H9 (cell line): ENCODE measurements at regions not wholly inside any gene's neighbourhood (a gene's known extent, or its start where the extent isn't known, plus 50 kb on each side); places are given as distances from the start of the nearest gene placed in this dataset.

ENCODE experiments used
- DNase-seq: peaks from one replicate; pipeline ENCODE4 v3.0.0-alpha.2; 2017
- H2AFZ ChIP-seq: one replicate; pipeline ENCODE4 v1.6.1; 2013; ENCODE audit warnings: mild to moderate bottlenecking, low read length, control low read depth, moderate library complexity
- H2AK5ac ChIP-seq: 2 replicates; pipeline ENCODE4 v1.6.1; 2013; ENCODE audit warnings: low read length, control low read depth, mixed read lengths; ENCODE audit not compliant: insufficient read length
- H2BK120ac ChIP-seq: one replicate; pipeline ENCODE4 v1.6.1; 2013; ENCODE audit warnings: low read depth, mild to moderate bottlenecking, low read length, control low read depth, inconsistent platforms; ENCODE audit not compliant: poor library complexity, severe bottlenecking
- H2BK12ac ChIP-seq: 2 replicates; pipeline ENCODE4 v1.6.1; 2013; ENCODE audit warnings: low read length, control low read depth, mixed read lengths, low read depth; ENCODE audit not compliant: insufficient read length
- H2BK15ac ChIP-seq: 2 replicates; pipeline ENCODE4 v1.6.1; 2013; ENCODE audit warnings: low read depth, low read length, control low read depth
- H2BK20ac ChIP-seq: one replicate; pipeline ENCODE4 v1.6.1; 2013; ENCODE audit warnings: low read depth, mild to moderate bottlenecking, low read length, control low read depth, inconsistent platforms; ENCODE audit not compliant: poor library complexity, severe bottlenecking
- H2BK5ac ChIP-seq: 2 replicates; pipeline ENCODE4 v1.6.1; 2013; ENCODE audit warnings: low read length, control low read depth, mixed read lengths; ENCODE audit not compliant: insufficient read length
- H3K14ac ChIP-seq: 2 replicates; pipeline ENCODE4 v1.6.1; 2013; ENCODE audit warnings: low read length, control low read depth; ENCODE audit not compliant: insufficient read depth
- H3K18ac ChIP-seq: 2 replicates; pipeline ENCODE4 v1.6.1; 2013; ENCODE audit warnings: low read depth, mild to moderate bottlenecking, mixed read lengths, low read length, control low read depth; ENCODE audit not compliant: insufficient read length
- H3K23ac ChIP-seq: 2 replicates; pipeline ENCODE4 v1.6.1; 2013; ENCODE audit warnings: low read length, control low read depth, mixed read lengths, low read depth; ENCODE audit not compliant: insufficient read length
- H3K23me2 ChIP-seq: 2 replicates; pipeline ENCODE4 v1.6.1; 2013; ENCODE audit warnings: low read depth, mild to moderate bottlenecking, mixed read lengths, low read length, control low read depth; ENCODE audit not compliant: insufficient read length, poor library complexity, severe bottlenecking
- H3K27ac ChIP-seq: 2 replicates; pipeline ENCODE4 v1.5.1; 2013; ENCODE audit warnings: low read length, control low read depth, mixed read lengths, low read depth; ENCODE audit not compliant: insufficient read length
- H3K27me3 ChIP-seq: 2 replicates; pipeline ENCODE4 v1.6.1; 2013; ENCODE audit warnings: low read length, control low read depth, inconsistent platforms; ENCODE audit not compliant: insufficient read depth
- H3K4ac ChIP-seq: 2 replicates; pipeline ENCODE4 v1.6.1; 2013; ENCODE audit warnings: low read depth, mild to moderate bottlenecking, control low read depth, inconsistent platforms, low read length, moderate library complexity
- H3K4me1 ChIP-seq: 2 replicates; pipeline ENCODE4 v1.6.1; 2013; ENCODE audit warnings: low read length, control low read depth, inconsistent platforms; ENCODE audit not compliant: insufficient read depth
- H3K4me2 ChIP-seq: 2 replicates; pipeline ENCODE4 v1.6.1; 2013; ENCODE audit warnings: low read length, control low read depth, mixed read lengths; ENCODE audit not compliant: insufficient read length, insufficient read depth
- H3K56ac ChIP-seq: 2 replicates; pipeline ENCODE4 v1.6.1; 2013; ENCODE audit warnings: low read depth, mild to moderate bottlenecking, mixed read lengths, low read length, control low read depth; ENCODE audit not compliant: insufficient read length
- H3K79me1 ChIP-seq: 2 replicates; pipeline ENCODE4 v1.6.1; 2013; ENCODE audit warnings: low read depth, mild to moderate bottlenecking, moderate library complexity, low read length, control low read depth, inconsistent platforms; ENCODE audit not compliant: insufficient read depth, poor library complexity, severe bottlenecking
- H3K79me2 ChIP-seq: 2 replicates; pipeline ENCODE4 v1.6.1; 2013; ENCODE audit warnings: low read length, control low read depth, inconsistent platforms; ENCODE audit not compliant: insufficient read depth
- H3K9ac ChIP-seq: 2 replicates; pipeline ENCODE4 v1.6.1; 2013; ENCODE audit warnings: low read length, control low read depth, mixed read lengths; ENCODE audit not compliant: insufficient read length; ENCODE audit errors: extremely low read depth
- H3K9me3 ChIP-seq: one replicate; pipeline ENCODE4 v1.6.1; 2013; ENCODE audit warnings: low read depth, low read length, inconsistent platforms; ENCODE audit not compliant: control insufficient read depth
- H3T11ph ChIP-seq: one replicate; pipeline ENCODE4 v1.6.1; 2013; ENCODE audit warnings: mild to moderate bottlenecking, low read length, control low read depth, inconsistent platforms
- H4K20me1 ChIP-seq: one replicate; pipeline ENCODE4 v1.6.1; 2013; ENCODE audit not compliant: control insufficient read depth, insufficient read length, insufficient read depth
- H4K5ac ChIP-seq: 2 replicates; pipeline ENCODE4 v1.6.1; 2013; ENCODE audit warnings: low read depth, mild to moderate bottlenecking, mixed read lengths, low read length, control low read depth; ENCODE audit not compliant: insufficient read length
- H4K8ac ChIP-seq: replicated peaks from 2 replicates; pipeline ENCODE4 v1.6.1; 2013; ENCODE audit warnings: low read length, control low read depth, mixed read lengths, low read depth; ENCODE audit not compliant: insufficient read length
- H4K91ac ChIP-seq: 2 replicates; pipeline ENCODE4 v1.6.1; 2013; ENCODE audit warnings: low read depth, mild to moderate bottlenecking, moderate library complexity, mixed read lengths, low read length, control low read depth; ENCODE audit not compliant: insufficient read length
- H3K27ac Mint-ChIP-seq, 3 experiments: 2 replicates in 2 of 3; 3 replicates in 1 of 3; pipeline ENCODE4 v1.8.0; 2020 to 2021; ENCODE audit warnings: mixed read lengths in 3 of 3, mild to moderate bottlenecking in 1 of 3, moderate library complexity in 1 of 3
- H3K27me3 Mint-ChIP-seq: 2 replicates; pipeline ENCODE4 v1.8.0; 2021; ENCODE audit warnings: low read depth, mild to moderate bottlenecking, moderate library complexity, mixed read lengths
- H3K36me3 Mint-ChIP-seq, 3 experiments: 2 replicates in 2 of 3; 3 replicates in 1 of 3; pipeline ENCODE4 v1.8.0; 2020 to 2021; ENCODE audit warnings: low read depth in 3 of 3, mixed read lengths in 3 of 3; ENCODE audit not compliant: insufficient read depth in 1 of 3
- H3K4me1 Mint-ChIP-seq, 2 experiments: 2 replicates each; pipeline ENCODE4 v1.8.0; 2020; ENCODE audit warnings: mixed read lengths in 2 of 2
- H3K4me3 Mint-ChIP-seq, 2 experiments: 2 replicates in 1 of 2; 3 replicates in 1 of 2; pipeline ENCODE4 v1.8.0; 2020 to 2021; ENCODE audit warnings: mild to moderate bottlenecking in 2 of 2, mixed read lengths in 2 of 2, moderate library complexity in 1 of 2
- H3K9me3 Mint-ChIP-seq, 2 experiments: 2 replicates in 1 of 2; 3 replicates in 1 of 2; pipeline ENCODE4 v1.8.0; 2020; ENCODE audit warnings: mild to moderate bottlenecking in 2 of 2, mixed read lengths in 2 of 2, moderate library complexity in 1 of 2
- CTCF ChIP-seq: fragments of 200-600 bp; sonication (generic); conservative IDR thresholded peaks from 3 replicates; pipeline ENCODE4 v1.8.0; 2021; ENCODE audit warnings: antibody characterized with exemption, mild to moderate bottlenecking
- WGBS: extraction: QIAGEN DNeasy Blood & Tissue Kit; methylation state at CpG from one replicate; pipeline ENCODE4 v1.1.7; 2013; ENCODE audit warnings: missing lambda C conversion rate, low lambda C conversion rate, mixed read lengths; ENCODE audit not compliant: insufficient read length; ENCODE audit errors: extremely low coverage; 5-methylcytosine and 5-hydroxymethylcytosine counted together

- Histone ChIP-seq H3K56ac (no peak overlapping the region), H3K14ac (no peak overlapping the region), H3K18ac (no peak overlapping the region), H2BK20ac (no peak overlapping the region), H3K4me2 (no peak overlapping the region), H4K8ac (no peak overlapping the region), H3K4ac (no peak overlapping the region), H2BK15ac (no peak overlapping the region), H3K23me2 (no peaks in the 10 kb centered on the region), H3T11ph (no peak overlapping the region), H3K23ac (no peak overlapping the region), H3K79me1 (no peaks in the 10 kb centered on the region), H3K9me3 (no peaks in the 10 kb centered on the region), H2BK5ac (no peak overlapping the region), H4K20me1 (no peaks in the 10 kb centered on the region), H3K27ac (no peak overlapping the region), H2BK120ac (no peak overlapping the region), H3K79me2 (no peaks in the 10 kb centered on the region), H2BK12ac (no peak overlapping the region), H2AK5ac (no peak overlapping the region), H3K9ac (no peak overlapping the region), H4K5ac (no peak overlapping the region), H3K4me1 (no peaks in the 10 kb centered on the region; the same call in 1 of the 2 replicates), H4K91ac (no peak overlapping the region), H3K27me3 (no peaks in the 10 kb centered on the region), H2AFZ (no peak overlapping the region)
- DNase-seq, result peak; percentile 54
- H3K4me3 Mint-ChIP-seq, result no peak overlapping the region
- no CpG with 5 or more reads among the region's 21 CpGs for WGBS
- 0 out of 7 replicates have a peak, but pooled peaks cover 0 to 3% (median 0%) of the 10 kb centered on the region in 3 experiments for H3K36me3 Mint-ChIP-seq
- H3K27ac Mint-ChIP-seq, result peak overlapping the region in 1 of 3 experiments; percentile 86; a peak in 1 of 7 replicates
- peak; percentile 38; the same call in 2 of the 3 replicates for TF ChIP-seq CTCF
- H3K4me1 Mint-ChIP-seq, result peaks cover 12 to 14% of the 10 kb centered on the region in 2 experiments
- H3K9me3 Mint-ChIP-seq, result peaks cover 0 to 3% of the 10 kb centered on the region in 2 experiments; a peak in 2 of 5 replicates
- peaks cover 4% of the 10 kb centered on the region for H3K27me3 Mint-ChIP-seq
Observed at GRCh38 chr17:72351884-72352346, 231.1 kb downstream of the SOX9 start.
